Dendritic cell treated with granulocyte-macrophage colony-stimulating factor and Interleukin-4, amounts not matched to agents 40 ng/mL and 50 ng/mL, for 4 days (primary cell): ENCODE measurements at regions not wholly inside any gene's neighbourhood (a gene's known extent, or its start where the extent isn't known, plus 50 kb on each side); places are given as distances from the start of the nearest gene placed in this dataset.

ENCODE experiments used
- H3K27ac Mint-ChIP-seq: one replicate; pipeline ENCODE4 v1.8.0; 2022; ENCODE audit warnings: mild to moderate bottlenecking, mixed read lengths
- H3K27me3 Mint-ChIP-seq: one replicate; pipeline ENCODE4 v1.8.0; 2022; ENCODE audit warnings: mild to moderate bottlenecking, mixed read lengths
- H3K36me3 Mint-ChIP-seq: one replicate; pipeline ENCODE4 v1.8.0; 2022; ENCODE audit warnings: low read depth, mixed read lengths
- H3K4me1 Mint-ChIP-seq: one replicate; pipeline ENCODE4 v1.8.0; 2022; ENCODE audit warnings: low read depth, mixed read lengths
- H3K4me3 Mint-ChIP-seq: one replicate; pipeline ENCODE4 v1.8.0; 2022; ENCODE audit warnings: mild to moderate bottlenecking, moderate library complexity, mixed read lengths
- H3K9me3 Mint-ChIP-seq: one replicate; pipeline ENCODE4 v1.8.0; 2022; ENCODE audit warnings: mixed read lengths
- intact Hi-C: fragments of 100-400 bp; cut with micrococcal nuclease; formaldehyde crosslinking; loops from one replicate; pipeline ENCODE4 v1.15.0; 2022

GRCh38 chr22:49468487-49469198 lies 359.0 kb downstream of the BRD1 start:
- H3K36me3 Mint-ChIP-seq: no peaks in the 10 kb centered on the region
- H3K9me3 Mint-ChIP-seq: no peaks in the 10 kb centered on the region
- intact Hi-C loops: no loop called here
- no peak overlapping the region for H3K27ac Mint-ChIP-seq
- H3K4me3 Mint-ChIP-seq: no peak overlapping the region
- H3K27me3 Mint-ChIP-seq: no peaks in the 10 kb centered on the region
- no peaks in the 10 kb centered on the region for H3K4me1 Mint-ChIP-seq

- H3K27ac Mint-ChIP-seq: peak overlapping the region; percentile 60
- intact Hi-C loops: no loop called here
- no peaks in the 10 kb centered on the region for H3K9me3 Mint-ChIP-seq
- H3K27me3 Mint-ChIP-seq: no peaks in the 10 kb centered on the region
- no peaks in the 10 kb centered on the region for H3K4me1 Mint-ChIP-seq
- H3K36me3 Mint-ChIP-seq: no peaks in the 10 kb centered on the region
- H3K4me3 Mint-ChIP-seq: no peak overlapping the region
These were observed 360.6 kb downstream of the BRD1 start for GRCh38 chr22:49466878-49467595.

- Mint-ChIP-seq H3K9me3 (no peaks in the 10 kb centered on the region), H3K4me1 (no peaks in the 10 kb centered on the region), H3K27me3 (no peaks in the 10 kb centered on the region), H3K36me3 (no peaks in the 10 kb centered on the region), H3K4me3 (no peak overlapping the region), H3K27ac (no peak overlapping the region)
- intact Hi-C loops: no loop called here
These were observed 363.6 kb downstream of the BRD1 start for GRCh38 chr22:49464037-49464436.

GRCh38 chr22:49462795-49463194 lies 364.9 kb downstream of the BRD1 start:
- no peaks in the 10 kb centered on the region for H3K36me3 Mint-ChIP-seq
- no peak overlapping the region for H3K27ac Mint-ChIP-seq
- H3K4me3 Mint-ChIP-seq: no peak overlapping the region
- intact Hi-C loops: no loop called here
- no peaks in the 10 kb centered on the region for H3K4me1 Mint-ChIP-seq
- H3K27me3 Mint-ChIP-seq: no peaks in the 10 kb centered on the region
- H3K9me3 Mint-ChIP-seq: no peaks in the 10 kb centered on the region

- Mint-ChIP-seq H3K27ac (no peak overlapping the region), H3K4me3 (no peak overlapping the region), H3K9me3 (no peaks in the 10 kb centered on the region), H3K4me1 (no peaks in the 10 kb centered on the region), H3K27me3 (no peaks in the 10 kb centered on the region), H3K36me3 (no peaks in the 10 kb centered on the region)
- intact Hi-C loops: no loop called here
These were observed 365.4 kb downstream of the BRD1 start for GRCh38 chr22:49462291-49462690.

GRCh38 chr22:49461674-49462073 lies 366.0 kb downstream of the BRD1 start:
- Mint-ChIP-seq H3K27ac (no peak overlapping the region), H3K4me3 (no peak overlapping the region), H3K4me1 (no peaks in the 10 kb centered on the region), H3K36me3 (no peaks in the 10 kb centered on the region), H3K9me3 (no peaks in the 10 kb centered on the region), H3K27me3 (no peaks in the 10 kb centered on the region)
- intact Hi-C loops: no loop called here

- intact Hi-C loops: no loop called here
- Mint-ChIP-seq H3K36me3 (no peaks in the 10 kb centered on the region), H3K9me3 (no peaks in the 10 kb centered on the region), H3K27ac (no peak overlapping the region), H3K27me3 (no peaks in the 10 kb centered on the region), H3K4me1 (no peaks in the 10 kb centered on the region), H3K4me3 (no peak overlapping the region)
These were observed 366.9 kb downstream of the BRD1 start for GRCh38 chr22:49460592-49461281.

- H3K9me3 Mint-ChIP-seq: no peaks in the 10 kb centered on the region
- intact Hi-C loops: no loop called here
- H3K27me3 Mint-ChIP-seq: no peaks in the 10 kb centered on the region
- no peaks in the 10 kb centered on the region for H3K4me1 Mint-ChIP-seq
- H3K36me3 Mint-ChIP-seq: no peaks in the 10 kb centered on the region
- H3K4me3 Mint-ChIP-seq: no peak overlapping the region
- H3K27ac Mint-ChIP-seq: no peak overlapping the region
These were observed 367.6 kb downstream of the BRD1 start for GRCh38 chr22:49460091-49460490.

GRCh38 chr22:49458708-49459099 lies 369.0 kb downstream of the BRD1 start:
- no peak overlapping the region for H3K27ac Mint-ChIP-seq
- no peaks in the 10 kb centered on the region for H3K9me3 Mint-ChIP-seq
- H3K27me3 Mint-ChIP-seq: peaks cover under 1% of the 10 kb centered on the region
- H3K4me3 Mint-ChIP-seq: no peak overlapping the region
- H3K36me3 Mint-ChIP-seq: no peaks in the 10 kb centered on the region
- no peaks in the 10 kb centered on the region for H3K4me1 Mint-ChIP-seq
- intact Hi-C loops: no loop called here

- Mint-ChIP-seq H3K9me3 (no peaks in the 10 kb centered on the region), H3K4me1 (no peaks in the 10 kb centered on the region), H3K4me3 (no peak overlapping the region), H3K36me3 (no peaks in the 10 kb centered on the region), H3K27me3 (peaks cover 2% of the 10 kb centered on the region), H3K27ac (no peak overlapping the region)
- intact Hi-C loops: no loop called here
These were observed 369.5 kb downstream of the BRD1 start for GRCh38 chr22:49457946-49458707.

GRCh38 chr22:49457146-49457545 lies 370.5 kb downstream of the BRD1 start:
- H3K4me3 Mint-ChIP-seq: no peak overlapping the region
- no peaks in the 10 kb centered on the region for H3K36me3 Mint-ChIP-seq
- H3K4me1 Mint-ChIP-seq: no peaks in the 10 kb centered on the region
- H3K27ac Mint-ChIP-seq: no peak overlapping the region
- intact Hi-C loops: no loop called here
- H3K9me3 Mint-ChIP-seq: no peaks in the 10 kb centered on the region
- peaks cover 2% of the 10 kb centered on the region for H3K27me3 Mint-ChIP-seq

- Mint-ChIP-seq H3K36me3 (no peaks in the 10 kb centered on the region), H3K9me3 (no peaks in the 10 kb centered on the region), H3K27ac (no peak overlapping the region), H3K4me1 (no peaks in the 10 kb centered on the region), H3K27me3 (peaks cover 10% of the 10 kb centered on the region), H3K4me3 (no peak overlapping the region)
- intact Hi-C loops: no loop called here
These were observed 372.1 kb downstream of the BRD1 start for GRCh38 chr22:49455595-49455994.

- no peaks in the 10 kb centered on the region for H3K9me3 Mint-ChIP-seq
- H3K4me1 Mint-ChIP-seq: no peaks in the 10 kb centered on the region
- intact Hi-C loops: no loop called here
- peaks cover 18% of the 10 kb centered on the region for H3K27me3 Mint-ChIP-seq
- no peak overlapping the region for H3K27ac Mint-ChIP-seq
- H3K4me3 Mint-ChIP-seq: no peak overlapping the region
- H3K36me3 Mint-ChIP-seq: no peaks in the 10 kb centered on the region
These were observed 372.9 kb downstream of the BRD1 start for GRCh38 chr22:49454726-49455125.

- Mint-ChIP-seq H3K27ac (no peak overlapping the region), H3K4me1 (no peaks in the 10 kb centered on the region), H3K4me3 (no peak overlapping the region), H3K9me3 (no peaks in the 10 kb centered on the region), H3K36me3 (no peaks in the 10 kb centered on the region), H3K27me3 (peaks cover 28% of the 10 kb centered on the region)
- intact Hi-C loops: no loop called here
These were observed 373.9 kb downstream of the BRD1 start for GRCh38 chr22:49453771-49454170.
